Tibial nerve (tissue), 3 donors: ENCODE measurements at regions not wholly inside any gene's neighbourhood (a gene's known extent, or its start where the extent isn't known, plus 50 kb on each side); places are given as distances from the start of the nearest gene placed in this dataset.

Experiments used
- EP300 ChIP-seq, 2 donors: sonication (generic); formaldehyde crosslinking; IDR thresholded peaks; one replicate each; pipeline ENCODE4 v1.6.1; 2017; ENCODE audit warnings: antibody characterized with exemption in 2 of 2, mild to moderate bottlenecking in 1 of 2
- POLR2A ChIP-seq, 2 donors: fragments of 450-650 bp; IDR thresholded peaks; one replicate each; pipeline ENCODE4 v1.6.1; 2017; ENCODE audit warnings: antibody characterized with exemption in 2 of 2, mild to moderate bottlenecking in 2 of 2, moderate library complexity in 2 of 2

GRCh38 chr15:62231856-62232255 is 66.8 kb upstream of the C2CD4B start:
- TF ChIP-seq POLR2A (IDR thresholded peaks at IDR 0.05) (no peak), EP300 (IDR thresholded peaks at IDR 0.05) (no peak)
